A549 (cell line): ENCODE measurements at regions not wholly inside any gene's neighbourhood (a gene's known extent, or its start where the extent isn't known, plus 50 kb on each side); places are given as distances from the start of the nearest gene placed in this dataset.

Experiments used
- CTCF ChIP-seq: fragments of >200 bp; sonication (Bioruptor Twin); formaldehyde crosslinking; IDR thresholded peaks from 3 replicates; pipeline ENCODE4 v1.5.1; 2016
- MAZ ChIP-seq: fragments of 150-350 bp; IDR thresholded peaks from 2 replicates; pipeline ENCODE4 v1.6.1; 2014; ENCODE audit warnings: antibody characterized with exemption, low read depth, low read length, borderline replicate concordance

- TF ChIP-seq MAZ, result no peak
- TF ChIP-seq CTCF, result no peak
These were observed 396.2 kb downstream of the UTRN start for GRCh38 chr6:144681334-144681733.
